ENCODE measurements at regions not wholly inside any gene's neighbourhood (a gene's known extent, or its start where the extent isn't known, plus 50 kb on each side); places are given as distances from the start of the nearest gene placed in this dataset.
"Not testable (repeated sequence)": the region's sequence is repeated elsewhere in the genome, so short reads cannot be mapped to it uniquely, and the experiment has no call there.

DNA sequence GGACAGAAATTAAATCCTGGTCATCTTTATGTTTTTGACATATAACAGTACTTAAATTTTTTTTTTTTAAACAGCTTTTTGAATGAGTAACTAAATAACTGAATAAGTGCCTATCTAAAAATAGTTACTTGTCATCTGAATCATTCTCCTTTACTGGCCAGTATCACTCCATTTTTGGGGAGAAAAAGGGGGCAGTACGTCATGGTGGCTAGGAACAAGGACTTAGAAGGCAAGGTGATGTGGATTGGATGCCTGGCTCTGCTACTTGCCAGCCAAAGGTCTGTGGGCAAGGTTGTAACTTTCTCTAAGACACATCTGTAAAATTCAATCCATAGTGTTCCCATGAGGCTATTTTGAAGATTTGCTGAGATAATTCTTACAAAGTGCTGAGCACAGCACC lies 220.4 kb upstream of the DEPDC1 start:
- Mint-ChIP-seq H3K27ac (no peak overlapping the region), H3K27me3 (ENCODE audit: insufficient read depth) (no peaks in the 10 kb centered on the region), H3K36me3 (ENCODE audit: low read depth) (no peaks in the 10 kb centered on the region), H3K4me3 (no peak overlapping the region), H3K4me1 (ENCODE audit: low read depth) (no peaks in the 10 kb centered on the region), H3K9me3 (peaks cover 36% of the 10 kb centered on the region)
- TF ChIP-seq, protein P1, sequence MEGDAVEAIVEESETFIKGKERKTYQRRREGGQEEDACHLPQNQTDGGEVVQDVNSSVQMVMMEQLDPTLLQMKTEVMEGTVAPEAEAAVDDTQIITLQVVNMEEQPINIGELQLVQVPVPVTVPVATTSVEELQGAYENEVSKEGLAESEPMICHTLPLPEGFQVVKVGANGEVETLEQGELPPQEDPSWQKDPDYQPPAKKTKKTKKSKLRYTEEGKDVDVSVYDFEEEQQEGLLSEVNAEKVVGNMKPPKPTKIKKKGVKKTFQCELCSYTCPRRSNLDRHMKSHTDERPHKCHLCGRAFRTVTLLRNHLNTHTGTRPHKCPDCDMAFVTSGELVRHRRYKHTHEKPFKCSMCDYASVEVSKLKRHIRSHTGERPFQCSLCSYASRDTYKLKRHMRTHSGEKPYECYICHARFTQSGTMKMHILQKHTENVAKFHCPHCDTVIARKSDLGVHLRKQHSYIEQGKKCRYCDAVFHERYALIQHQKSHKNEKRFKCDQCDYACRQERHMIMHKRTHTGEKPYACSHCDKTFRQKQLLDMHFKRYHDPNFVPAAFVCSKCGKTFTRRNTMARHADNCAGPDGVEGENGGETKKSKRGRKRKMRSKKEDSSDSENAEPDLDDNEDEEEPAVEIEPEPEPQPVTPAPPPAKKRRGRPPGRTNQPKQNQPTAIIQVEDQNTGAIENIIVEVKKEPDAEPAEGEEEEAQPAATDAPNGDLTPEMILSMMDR (IDR thresholded peaks at IDR 0.05): no peak
- no peak for DNase-seq

DNA sequence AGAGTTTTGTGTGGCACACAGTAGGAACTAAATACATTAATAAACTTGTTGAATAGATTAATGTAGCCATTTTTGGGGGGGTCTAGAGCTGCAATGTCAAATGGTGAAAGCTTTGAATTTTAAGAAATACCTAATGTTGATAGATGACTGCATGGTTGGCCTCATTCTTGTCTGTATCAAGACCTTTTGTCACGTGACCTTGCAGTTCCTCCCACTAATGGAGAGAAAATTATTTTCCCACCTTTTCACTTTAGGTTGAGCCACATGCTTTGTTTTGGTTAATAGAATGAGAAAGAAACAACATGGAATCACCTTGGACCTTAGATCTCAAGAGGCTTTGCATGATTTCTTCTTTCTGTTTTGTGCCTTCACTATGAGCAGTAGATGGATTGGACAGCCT lies 223.6 kb upstream of the DEPDC1 start:
- Mint-ChIP-seq H3K4me1 (ENCODE audit: low read depth) (no peaks in the 10 kb centered on the region), H3K27me3 (ENCODE audit: insufficient read depth) (no peaks in the 10 kb centered on the region), H3K36me3 (ENCODE audit: low read depth) (no peaks in the 10 kb centered on the region), H3K27ac (no peak overlapping the region), H3K4me3 (no peak overlapping the region), H3K9me3 (peaks cover 45% of the 10 kb centered on the region)
- DNase-seq: no peak
- TF ChIP-seq, protein P1 (IDR thresholded peaks at IDR 0.05): no peak

DNA sequence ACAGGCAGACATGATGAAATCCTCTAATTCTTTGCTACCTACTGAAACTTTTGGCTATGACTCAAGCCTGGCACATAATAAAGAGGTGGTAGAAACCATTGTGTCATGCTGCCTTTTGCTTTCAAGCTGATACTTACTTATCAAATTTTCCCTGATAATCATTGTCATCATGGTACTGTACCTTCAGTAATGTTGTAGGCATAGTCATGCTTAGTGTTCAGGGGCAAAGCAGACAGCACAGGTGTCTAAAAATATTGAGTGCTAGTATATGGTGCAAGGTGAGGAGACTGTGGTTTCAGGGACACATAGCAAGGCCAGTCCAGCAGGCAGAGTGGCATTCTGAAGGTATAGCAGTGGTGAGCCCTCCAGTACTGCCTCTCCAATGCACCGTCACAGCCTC lies 226.9 kb upstream of the DEPDC1 start:
- H3K9me3 Mint-ChIP-seq: peaks cover 40% of the 10 kb centered on the region
- H3K27me3 Mint-ChIP-seq (ENCODE audit: insufficient read depth): peaks cover 1% of the 10 kb centered on the region; the same call in 1 of the 2 replicates
- H3K4me3 Mint-ChIP-seq: no peak overlapping the region
- DNase-seq: no peak
- H3K36me3 Mint-ChIP-seq (ENCODE audit: low read depth): no peaks in the 10 kb centered on the region
- no peaks in the 10 kb centered on the region for H3K4me1 Mint-ChIP-seq (ENCODE audit: low read depth)
- TF ChIP-seq, protein P1 (IDR thresholded peaks at IDR 0.05): no peak
- no peak overlapping the region for H3K27ac Mint-ChIP-seq

DNA sequence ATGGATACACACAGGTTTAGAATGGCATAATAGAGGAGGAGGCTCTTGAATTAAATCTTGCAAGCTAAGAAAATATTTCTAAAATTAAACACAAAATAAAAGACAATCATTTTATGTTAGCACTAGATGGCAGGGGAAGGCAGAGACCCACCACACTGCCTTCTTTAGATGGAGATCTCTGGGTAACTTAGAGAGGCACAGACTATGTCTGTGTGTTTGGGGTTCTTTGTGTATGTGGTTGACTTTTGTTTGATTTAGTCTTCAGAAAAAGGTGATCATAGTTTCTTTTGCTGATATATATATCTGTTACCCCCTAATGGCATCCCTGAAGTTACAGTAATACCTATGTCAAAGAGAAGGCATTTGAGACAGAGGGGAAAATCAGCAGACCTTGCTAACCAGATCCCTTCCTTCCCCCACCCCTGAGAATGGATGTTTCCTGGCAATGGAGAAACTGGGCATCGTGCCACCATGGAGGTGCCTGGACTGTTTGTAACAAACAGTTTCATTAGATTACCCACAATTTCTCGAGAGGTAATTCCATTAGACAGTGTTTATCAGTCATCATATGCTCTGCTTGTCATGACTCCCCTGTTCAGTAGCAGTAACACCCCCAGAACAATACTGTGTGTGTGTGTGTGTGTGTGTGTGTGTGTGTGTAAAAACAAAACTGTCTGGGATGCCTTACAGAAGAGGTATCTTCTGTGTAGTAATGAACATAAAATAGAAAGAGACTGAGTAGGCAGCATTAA lies 228.3 kb upstream of the DEPDC1 start:
- H3K9me3 Mint-ChIP-seq: peaks cover 38% of the 10 kb centered on the region
- no peaks in the 10 kb centered on the region for H3K4me1 Mint-ChIP-seq (ENCODE audit: low read depth)
- no peak overlapping the region for H3K4me3 Mint-ChIP-seq
- TF ChIP-seq, protein P1 (IDR thresholded peaks at IDR 0.05): no peak
- no peak overlapping the region for H3K27ac Mint-ChIP-seq
- peaks cover 1% of the 10 kb centered on the region; the same call in 1 of the 2 replicates for H3K27me3 Mint-ChIP-seq (ENCODE audit: insufficient read depth)
- DNase-seq: no peak
- no peaks in the 10 kb centered on the region for H3K36me3 Mint-ChIP-seq (ENCODE audit: low read depth)

DNA sequence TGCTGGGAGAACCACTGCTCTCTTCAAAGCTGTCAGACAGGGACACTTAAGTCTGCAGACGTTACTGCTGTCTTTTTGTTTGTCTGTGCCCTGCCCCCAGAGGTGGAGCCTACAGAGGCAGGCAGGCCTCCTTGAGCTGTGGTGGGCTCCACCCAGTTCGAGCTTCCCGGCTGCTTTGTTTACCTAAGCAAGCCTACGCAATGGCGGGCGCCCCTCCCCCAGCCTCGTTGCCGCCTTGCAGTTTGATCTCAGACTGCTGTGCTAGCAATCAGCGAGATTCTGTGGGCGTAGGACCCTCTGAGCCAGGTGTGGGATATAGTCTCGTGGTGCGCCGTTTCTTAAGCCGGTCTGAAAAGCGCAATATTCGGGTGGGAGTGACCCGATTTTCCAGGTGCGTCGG lies 242.6 kb upstream of the DEPDC1 start:
- H3K9me3 Mint-ChIP-seq: peaks cover 14% of the 10 kb centered on the region
- DNase-seq; H3K27me3 Mint-ChIP-seq (ENCODE audit: insufficient read depth); H3K36me3 Mint-ChIP-seq (ENCODE audit: low read depth); H3K27ac Mint-ChIP-seq; H3K4me1 Mint-ChIP-seq (ENCODE audit: low read depth); H3K4me3 Mint-ChIP-seq: not testable (repeated sequence)

DNA sequence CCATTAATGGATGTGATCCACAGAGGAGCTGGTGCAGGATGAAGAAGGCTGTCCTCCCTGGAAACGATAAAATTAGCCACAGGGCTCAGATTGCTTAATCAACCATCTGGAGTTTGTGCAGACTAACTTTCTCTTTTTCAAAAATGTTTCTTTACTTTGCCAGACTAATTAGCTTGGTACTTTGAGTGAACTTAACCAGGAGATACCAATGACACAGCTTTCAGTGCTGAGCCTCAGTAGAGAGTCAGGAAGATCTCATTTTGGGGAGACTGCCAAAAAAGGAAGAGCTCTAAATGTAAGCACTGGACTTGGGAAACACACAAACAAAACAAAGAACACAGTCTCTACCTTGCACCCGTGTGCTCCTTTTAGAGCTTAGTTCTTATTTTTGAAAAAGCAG lies 248.1 kb upstream of the DEPDC1 start:
- H3K4me3 Mint-ChIP-seq: no peak overlapping the region
- TF ChIP-seq, protein P1 (IDR thresholded peaks at IDR 0.05): no peak
- H3K9me3 Mint-ChIP-seq: peaks cover 33% of the 10 kb centered on the region
- no peaks in the 10 kb centered on the region for H3K4me1 Mint-ChIP-seq (ENCODE audit: low read depth)
- no peak overlapping the region for H3K27ac Mint-ChIP-seq
- no peaks in the 10 kb centered on the region for H3K36me3 Mint-ChIP-seq (ENCODE audit: low read depth)
- DNase-seq: no peak
- no peaks in the 10 kb centered on the region for H3K27me3 Mint-ChIP-seq (ENCODE audit: insufficient read depth)
